Chondrocyte (in vitro differentiated cells): ENCODE measurements at regions not wholly inside any gene's neighbourhood (a gene's known extent, or its start where the extent isn't known, plus 50 kb on each side); places are given as distances from the start of the nearest gene placed in this dataset.

Experiments used
- DNase-seq: peaks from one replicate; pipeline ENCODE4 v3.0.0; 2021; ENCODE audit warnings: mixed read lengths, low spot score
- H3K27ac Mint-ChIP-seq: one replicate; pipeline ENCODE4 v1.8.0; 2021; ENCODE audit warnings: mild to moderate bottlenecking, moderate library complexity, mixed read lengths; ENCODE audit not compliant: unreplicated experiment
- H3K27me3 Mint-ChIP-seq: 2 replicates; pipeline ENCODE4 v1.8.0; 2021; ENCODE audit warnings: low read depth, mixed read lengths
- H3K36me3 Mint-ChIP-seq: 2 replicates; pipeline ENCODE4 v1.8.0; 2021; ENCODE audit warnings: low read depth, mixed read lengths
- H3K4me1 Mint-ChIP-seq: 2 replicates; pipeline ENCODE4 v1.8.0; 2021; ENCODE audit warnings: low read depth, mild to moderate bottlenecking, mixed read lengths
- H3K4me3 Mint-ChIP-seq: one replicate; pipeline ENCODE4 v1.8.0; 2021; ENCODE audit warnings: mild to moderate bottlenecking, moderate library complexity, mixed read lengths; ENCODE audit not compliant: unreplicated experiment
- H3K9me3 Mint-ChIP-seq: 2 replicates; pipeline ENCODE4 v1.8.0; 2021; ENCODE audit warnings: low read depth, mixed read lengths
- CTCF ChIP-seq: fragments of 200-600 bp; sonication (generic); IDR thresholded peaks from 2 replicates; pipeline ENCODE4 v1.5.0; 2021; ENCODE audit warnings: antibody characterized with exemption, mild to moderate bottlenecking, moderate library complexity

- H3K9me3 Mint-ChIP-seq, result no peaks in the 10 kb centered on the region
- H3K27me3 Mint-ChIP-seq, result peaks cover 64% of the 10 kb centered on the region
- no peak for DNase-seq
- H3K4me1 Mint-ChIP-seq, result no peaks in the 10 kb centered on the region
- TF ChIP-seq CTCF, result no peak
- no peaks in the 10 kb centered on the region for H3K36me3 Mint-ChIP-seq
- H3K4me3 Mint-ChIP-seq, result no peak overlapping the region
- H3K27ac Mint-ChIP-seq, result no peak overlapping the region
These were observed 192.8 kb downstream of the MTX2 start for GRCh38 chr2:176461809-176462670.

GRCh38 chr2:176463546-176463945 lies 194.3 kb downstream of the MTX2 start:
- H3K36me3 Mint-ChIP-seq, result no peaks in the 10 kb centered on the region
- H3K9me3 Mint-ChIP-seq, result no peaks in the 10 kb centered on the region
- no peak for DNase-seq
- no peak for TF ChIP-seq CTCF
- no peak overlapping the region for H3K27ac Mint-ChIP-seq
- H3K4me1 Mint-ChIP-seq, result no peaks in the 10 kb centered on the region
- no peak overlapping the region for H3K4me3 Mint-ChIP-seq
- H3K27me3 Mint-ChIP-seq, result peaks cover 63% of the 10 kb centered on the region

- DNase-seq, result no peak
- H3K27ac Mint-ChIP-seq, result no peak overlapping the region
- no peaks in the 10 kb centered on the region for H3K36me3 Mint-ChIP-seq
- no peaks in the 10 kb centered on the region for H3K4me1 Mint-ChIP-seq
- no peaks in the 10 kb centered on the region for H3K9me3 Mint-ChIP-seq
- TF ChIP-seq CTCF, result no peak
- no peak overlapping the region for H3K4me3 Mint-ChIP-seq
- H3K27me3 Mint-ChIP-seq, result peaks cover 53% of the 10 kb centered on the region
These were observed 195.8 kb downstream of the MTX2 start for GRCh38 chr2:176464886-176465564.

GRCh38 chr2:176466918-176467452 lies 197.7 kb downstream of the MTX2 start:
- H3K4me3 Mint-ChIP-seq, result no peak overlapping the region
- no peak for DNase-seq
- peaks cover 64% of the 10 kb centered on the region for H3K27me3 Mint-ChIP-seq
- no peak overlapping the region for H3K27ac Mint-ChIP-seq
- no peaks in the 10 kb centered on the region for H3K36me3 Mint-ChIP-seq
- no peaks in the 10 kb centered on the region for H3K9me3 Mint-ChIP-seq
- no peak for TF ChIP-seq CTCF
- no peaks in the 10 kb centered on the region for H3K4me1 Mint-ChIP-seq

GRCh38 chr2:176467595-176467994 lies 198.4 kb downstream of the MTX2 start:
- no peak for DNase-seq
- H3K27me3 Mint-ChIP-seq, result peaks cover 60% of the 10 kb centered on the region
- no peak overlapping the region for H3K4me3 Mint-ChIP-seq
- H3K27ac Mint-ChIP-seq, result no peak overlapping the region
- no peaks in the 10 kb centered on the region for H3K4me1 Mint-ChIP-seq
- H3K9me3 Mint-ChIP-seq, result no peaks in the 10 kb centered on the region
- TF ChIP-seq CTCF, result no peak
- H3K36me3 Mint-ChIP-seq, result no peaks in the 10 kb centered on the region
